Fibroblast of lung (primary cell): ENCODE measurements at regions not wholly inside any gene's neighbourhood (a gene's known extent, or its start where the extent isn't known, plus 50 kb on each side); places are given as distances from the start of the nearest gene placed in this dataset.

Experiments used
- CTCF ChIP-seq, 2 donors: IDR thresholded peaks in 1 of 2; conservative IDR thresholded peaks in 1 of 2; 1 replicate in 1 of 2; 2 replicates in 1 of 2; pipeline ENCODE4 v1.5.1; 2011 to 2012; ENCODE audit warnings: low read length in 2 of 2, control low read depth in 1 of 2, inconsistent platforms in 1 of 2, low read depth in 1 of 2, mild to moderate bottlenecking in 1 of 2
- EZH2 ChIP-seq: IDR thresholded peaks from 2 replicates; pipeline ENCODE4 v1.5.1; 2012; ENCODE audit warnings: low read length, control low read depth, mild to moderate bottlenecking; ENCODE audit errors: missing control alignments

DNA sequence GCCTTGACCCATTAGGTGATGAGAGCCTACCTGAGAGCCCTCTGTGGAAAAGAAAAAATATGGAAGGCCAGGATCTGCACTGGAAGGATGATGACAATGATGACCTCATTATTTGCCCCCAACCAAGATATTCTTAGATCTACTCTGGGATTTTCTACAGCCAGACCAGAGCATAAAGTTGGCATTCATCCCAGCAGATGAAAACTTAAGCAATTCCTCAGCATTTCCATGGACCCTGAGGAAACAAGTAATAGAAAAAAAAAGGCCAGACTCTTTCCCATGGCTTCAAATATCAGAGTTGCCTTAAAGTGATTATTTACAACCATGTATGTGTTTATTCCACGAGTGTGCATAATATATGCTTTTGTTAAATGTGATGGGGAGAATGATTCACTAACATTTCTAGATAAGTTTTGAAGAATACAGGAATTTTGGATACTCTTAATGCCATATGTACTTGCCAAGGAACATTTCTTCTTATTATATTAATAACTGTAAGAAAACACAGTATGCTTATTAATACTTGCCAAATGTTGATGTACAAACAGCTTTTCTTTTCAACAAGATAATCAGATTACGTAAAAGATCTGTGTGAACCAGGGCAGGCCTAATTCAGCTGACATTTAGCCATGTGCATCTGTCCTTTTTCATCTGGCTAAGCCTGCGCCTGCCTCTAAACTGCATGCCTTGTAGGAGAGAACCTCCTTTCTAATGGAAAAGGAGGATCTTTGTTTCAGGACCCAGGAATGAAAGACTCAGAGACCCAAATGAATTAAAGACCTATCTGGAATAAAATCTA is 94.8 kb downstream of the ARRDC3 start:
- TF ChIP-seq CTCF (conservative IDR thresholded peaks at IDR 0.05 in 1 of 2, IDR thresholded peaks at IDR 0.05 in 1 of 2; ENCODE audit: low read depth in 1 of 2, low read length in 2 of 2), result no peak
- TF ChIP-seq EZH2, result no peak
